Aorta (tissue), 5 donors: ENCODE measurements at regions not wholly inside any gene's neighbourhood (a gene's known extent, or its start where the extent isn't known, plus 50 kb on each side); places are given as distances from the start of the nearest gene placed in this dataset.
"Not testable (repeated sequence)": the region's sequence is repeated elsewhere in the genome, so short reads cannot be mapped to it uniquely, and the experiment has no call there.

ENCODE experiments used
- ATAC-seq: fragments of 200-7000 bp; cut with Tn5 transposase; one replicate; pipeline ENCODE4 v1.9.1; 2022; ENCODE audit warnings: moderate library complexity; ENCODE audit not compliant: low FRiP score
- DNase-seq, 2 donors: peaks; one replicate each; pipeline ENCODE4 v3.0.0-alpha.2; 2020
- H3K27ac ChIP-seq, 2 donors: one replicate each; pipeline ENCODE4 v1.5.1; 2013; ENCODE audit warnings: low read length in 2 of 2, mild to moderate bottlenecking in 2 of 2, moderate library complexity in 2 of 2, control low read depth in 1 of 2, inconsistent platforms in 1 of 2, low read depth in 1 of 2
- H3K27me3 ChIP-seq, 2 donors: one replicate each; pipeline ENCODE4 v1.6.1; 2013; ENCODE audit warnings: control low read depth in 1 of 2, low read length in 1 of 2, mild to moderate bottlenecking in 1 of 2, moderate library complexity in 1 of 2; ENCODE audit not compliant: insufficient read depth in 2 of 2, control insufficient read depth in 1 of 2
- H3K36me3 ChIP-seq, 2 donors: one replicate each; pipeline ENCODE4 v1.6.1; 2013; ENCODE audit warnings: control low read depth in 1 of 2, low read length in 1 of 2, mild to moderate bottlenecking in 1 of 2; ENCODE audit not compliant: insufficient read depth in 2 of 2, control insufficient read depth in 1 of 2
- H3K4me1 ChIP-seq, 2 donors: one replicate each; pipeline ENCODE4 v1.6.1; 2013; ENCODE audit warnings: low read length in 2 of 2, control low read depth in 1 of 2, mild to moderate bottlenecking in 1 of 2, moderate library complexity in 1 of 2; ENCODE audit not compliant: insufficient read depth in 2 of 2, control insufficient read depth in 1 of 2
- H3K4me3 ChIP-seq, 2 donors: one replicate each; pipeline ENCODE4 v1.5.1; 2013; ENCODE audit warnings: low read length in 2 of 2, control low read depth in 1 of 2, mild to moderate bottlenecking in 1 of 2
- H3K9me3 ChIP-seq: one replicate; pipeline ENCODE4 v1.6.1; 2013; ENCODE audit warnings: mild to moderate bottlenecking, low read length; ENCODE audit not compliant: control insufficient read depth
- WGBS, 2 donors: extraction: QIAGEN DNeasy Blood & Tissue Kit; methylation state at CpG; one replicate each; pipeline ENCODE4 v1.1.7; 2013; 5-methylcytosine and 5-hydroxymethylcytosine counted together
- intact Hi-C, 2 donors: fragments of 100-400 bp; cut with DNase I; formaldehyde crosslinking; loops; one replicate each; pipeline versions ENCODE4 v1.14.2 to v1.15.0; 2022
- donor health status: healthy with polysubstance abuse.
- donor health status: Bipolar disorder and iron deficiency.
- donor health status: DM: no; HTN: no; CAD: no.
- donor health status: DM: no; HTN: no; CAD: no.
- donor health status: DM: yes; HTN: yes; CAD: no.

- intact Hi-C loops, result loop anchor here (2.0 to 10.0 kb wide), 4 partner anchors 61 to 871 kb away; no protein-coding TSS in a partner anchor
- Histone ChIP-seq H3K4me3 (no peak overlapping the region), H3K4me1 (no peaks in the 10 kb centered on the region), H3K9me3 (no peaks in the 10 kb centered on the region), H3K36me3 (no peaks in the 10 kb centered on the region), H3K27ac (no peak overlapping the region), H3K27me3 (no peaks in the 10 kb centered on the region)
- ATAC-seq (no peak), DNase-seq (no peak)
- WGBS, 2 donors, result 68 to 70% methylated on average over 12 of the region's 12 CpGs
These were observed 156.5 kb downstream of the RGS9 start for GRCh38 chr17:65293584-65294180.

GRCh38 chr17:65292430-65292829 lies 155.3 kb downstream of the RGS9 start:
- no peak overlapping the region for H3K4me3 ChIP-seq
- no peaks in the 10 kb centered on the region for H3K9me3 ChIP-seq
- 82% methylated on average over 11 of the region's 11 CpGs for WGBS, 2 donors
- no peaks in the 10 kb centered on the region for H3K36me3 ChIP-seq
- intact Hi-C loops, result loop anchor here (5.0 to 10.0 kb wide), 3 partner anchors 60 to 872 kb away; no protein-coding TSS in a partner anchor
- H3K27ac ChIP-seq, result no peak overlapping the region
- no peak for DNase-seq
- no peak for ATAC-seq
- no peaks in the 10 kb centered on the region for H3K27me3 ChIP-seq
- no peaks in the 10 kb centered on the region for H3K4me1 ChIP-seq

GRCh38 chr17:65291301-65291700 lies 154.1 kb downstream of the RGS9 start:
- H3K36me3 ChIP-seq, H3K4me3 ChIP-seq, DNase-seq, H3K4me1 ChIP-seq, H3K27ac ChIP-seq, H3K27me3 ChIP-seq, H3K9me3 ChIP-seq, ATAC-seq: not testable (repeated sequence)
- 88 to 92% methylated on average over 7 of the region's 7 CpGs for WGBS, 2 donors
- intact Hi-C loops, result loop anchor here (5.0 to 10.0 kb wide), 3 partner anchors 59 to 874 kb away; no protein-coding TSS in a partner anchor

GRCh38 chr17:65290616-65291015 lies 153.4 kb downstream of the RGS9 start:
- whole genome bisulfite sequencing, 2 donors, result 89 to 90% methylated on average over 8 of the region's 8 CpGs
- no peaks in the 10 kb centered on the region for H3K4me1 ChIP-seq
- no peaks in the 10 kb centered on the region for H3K36me3 ChIP-seq
- no peak overlapping the region for H3K27ac ChIP-seq
- ATAC-seq (no peak), DNase-seq (no peak)
- intact Hi-C loops, result loop anchor here (5.0 to 10.0 kb wide), 3 partner anchors 58 to 874 kb away; no protein-coding TSS in a partner anchor
- H3K4me3 ChIP-seq, result no peak overlapping the region
- H3K27me3 ChIP-seq, result no peaks in the 10 kb centered on the region
- H3K9me3 ChIP-seq, result no peaks in the 10 kb centered on the region

GRCh38 chr17:65290056-65290455 lies 152.9 kb downstream of the RGS9 start:
- ATAC-seq, result no peak
- intact Hi-C loops, result loop anchor here (5.0 to 10.0 kb wide), 3 partner anchors 58 to 875 kb away; no protein-coding TSS in a partner anchor
- H3K4me1 ChIP-seq, result no peaks in the 10 kb centered on the region
- H3K27ac ChIP-seq, result no peak overlapping the region
- WGBS, 2 donors, result 96 to 98% methylated on average over 1 of the region's 1 CpG
- H3K36me3 ChIP-seq, result no peaks in the 10 kb centered on the region
- no peaks in the 10 kb centered on the region for H3K27me3 ChIP-seq
- no peaks in the 10 kb centered on the region for H3K9me3 ChIP-seq
- no peak for DNase-seq
- H3K4me3 ChIP-seq, result no peak overlapping the region

- no peaks in the 10 kb centered on the region for H3K27me3 ChIP-seq
- no peaks in the 10 kb centered on the region for H3K9me3 ChIP-seq
- H3K27ac ChIP-seq, result no peak overlapping the region
- no peak for DNase-seq
- no peak for ATAC-seq
- H3K4me1 ChIP-seq, result no peaks in the 10 kb centered on the region
- intact Hi-C loops, result no loop called here
- 28 to 29% methylated on average over 4 of the region's 4 CpGs for WGBS, 2 donors
- no peak overlapping the region for H3K4me3 ChIP-seq
- H3K36me3 ChIP-seq, result no peaks in the 10 kb centered on the region
These were observed 149.9 kb downstream of the RGS9 start for GRCh38 chr17:65287040-65287439.

- Histone ChIP-seq H3K4me3 (no peak overlapping the region), H3K36me3 (no peaks in the 10 kb centered on the region), H3K4me1 (no peaks in the 10 kb centered on the region), H3K27me3 (no peaks in the 10 kb centered on the region), H3K27ac (no peak overlapping the region), H3K9me3 (no peaks in the 10 kb centered on the region)
- intact Hi-C loops, result no loop called here
- ATAC-seq (no peak), DNase-seq (peak in 1 of 2 donors; percentile 63)
- 20 to 40% methylated on average over 7 of the region's 7 CpGs for WGBS, 2 donors
These were observed 146.5 kb downstream of the RGS9 start for GRCh38 chr17:65283704-65284103.

GRCh38 chr17:65279456-65279855 lies 142.3 kb downstream of the RGS9 start:
- ATAC-seq (no peak), DNase-seq (no peak)
- H3K4me3 ChIP-seq, result no peak overlapping the region
- no peaks in the 10 kb centered on the region for H3K36me3 ChIP-seq
- H3K4me1 ChIP-seq, result peaks cover 0 to 4% of the 10 kb centered on the region in 2 donors
- 90 to 91% methylated on average over 2 of the region's 2 CpGs for WGBS, 2 donors
- no peak overlapping the region for H3K27ac ChIP-seq
- intact Hi-C loops, result no loop called here
- H3K9me3 ChIP-seq, result no peaks in the 10 kb centered on the region
- no peaks in the 10 kb centered on the region for H3K27me3 ChIP-seq

GRCh38 chr17:65278820-65279184 lies 141.6 kb downstream of the RGS9 start:
- no peaks in the 10 kb centered on the region for H3K9me3 ChIP-seq
- ATAC-seq, result no peak
- 81 to 84% methylated on average over 10 of the region's 10 CpGs for WGBS, 2 donors
- no peak overlapping the region for H3K4me3 ChIP-seq
- no peaks in the 10 kb centered on the region for H3K36me3 ChIP-seq
- DNase-seq, result no peak
- H3K27ac ChIP-seq, result no peak overlapping the region
- H3K27me3 ChIP-seq, result no peaks in the 10 kb centered on the region
- peaks cover 0 to 4% of the 10 kb centered on the region in 2 donors for H3K4me1 ChIP-seq
- intact Hi-C loops, result no loop called here
